Spleen (tissue), 11 donors: ENCODE measurements at regions not wholly inside any gene's neighbourhood (a gene's known extent, or its start where the extent isn't known, plus 50 kb on each side); places are given as distances from the start of the nearest gene placed in this dataset.

ENCODE experiments used
- DNase-seq: peaks from one replicate; pipeline ENCODE4 v3.0.0-alpha.2; 2020
- H3K27ac ChIP-seq, 8 donors: fragments of 200-600 bp; sonication (generic) in 7 of 8; 1 replicate in 4 of 8; 2 replicates in 4 of 8; pipeline versions ENCODE4 v1.5.0 to v1.8.0; 2016 to 2021; ENCODE audit warnings: inconsistent platforms in 4 of 8, mild to moderate bottlenecking in 4 of 8, moderate library complexity in 1 of 8
- H3K27me3 ChIP-seq, 7 donors: fragments of 200-600 bp; sonication (generic) in 6 of 7; replicated peaks in 1 of 7; 1 replicate in 4 of 7; 2 replicates in 3 of 7; pipeline versions ENCODE4 v1.5.0 to v1.8.0; 2016 to 2021; ENCODE audit warnings: inconsistent platforms in 3 of 7, mild to moderate bottlenecking in 1 of 7
- H3K36me3 ChIP-seq, 6 donors: fragments of 200-600 bp; sonication (generic) in 5 of 6; 1 replicate in 4 of 6; 2 replicates in 2 of 6; pipeline versions ENCODE4 v1.5.0 to v1.8.0; 2016 to 2021; ENCODE audit warnings: inconsistent platforms in 2 of 6
- H3K4me1 ChIP-seq, 6 donors: fragments of 200-600 bp; sonication (generic) in 5 of 6; 1 replicate in 3 of 6; 2 replicates in 3 of 6; pipeline versions ENCODE4 v1.5.0 to v1.8.0; 2016 to 2021; ENCODE audit warnings: inconsistent platforms in 3 of 6
- H3K4me3 ChIP-seq, 8 donors: fragments of 200-600 bp; sonication (generic) in 7 of 8; 1 replicate in 4 of 8; 2 replicates in 4 of 8; pipeline versions ENCODE4 v1.5.0 to v1.8.0; 2016 to 2021; ENCODE audit warnings: inconsistent platforms in 4 of 8, mild to moderate bottlenecking in 4 of 8, moderate library complexity in 2 of 8
- H3K9me3 ChIP-seq, 8 donors: fragments of 200-600 bp; sonication (generic) in 7 of 8; 1 replicate in 4 of 8; 2 replicates in 4 of 8; pipeline versions ENCODE4 v1.5.0 to v1.8.0; 2016 to 2021; ENCODE audit warnings: inconsistent platforms in 4 of 8
- POLR2A ChIP-seq, 3 donors: fragments of 450-650 bp; IDR thresholded peaks; one replicate each; pipeline ENCODE4 v1.5.1; 2017; ENCODE audit warnings: antibody characterized with exemption in 3 of 3, mild to moderate bottlenecking in 1 of 3
- POLR2AphosphoS5 ChIP-seq, 3 donors: sonication (generic); formaldehyde crosslinking; IDR thresholded peaks; one replicate each; pipeline ENCODE4 v1.5.1; 2017; ENCODE audit warnings: antibody characterized with exemption in 3 of 3
- WGBS, 5 donors: extraction: QIAGEN DNeasy Blood & Tissue Kit in 3 of 5; methylation state at CpG; one replicate each; pipeline versions ENCODE4 v1.1.5 to v1.1.7; 2013 to 2018; 5-methylcytosine and 5-hydroxymethylcytosine counted together
- intact Hi-C: fragments of 100-400 bp; cut with DNase I; formaldehyde crosslinking; loops from one replicate; pipeline ENCODE4 v1.15.0; 2023; ENCODE audit warnings: low total_unique reads
- TF ChIP-seq, protein P1 (sequence below), 11 experiments: fragments of 200-600 bp in 7 of 11; fragments of 450-650 bp in 4 of 11; sonication (generic) in 4 of 11; IDR thresholded peaks in 8 of 11; conservative IDR thresholded peaks in 3 of 11; 1 replicate in 7 of 11; 2 replicates in 4 of 11; pipeline versions ENCODE4 v1.4.0 to v1.8.0; 2016 to 2021; ENCODE audit warnings: antibody characterized with exemption in 11 of 11, inconsistent platforms in 4 of 11, mild to moderate bottlenecking in 1 of 11
- donor health status: healthy with polysubstance abuse.
- donor health status: DM: no; HTN: no; CAD: no; lungs with moderate emphysema.
- donor health status: DM: no; HTN: no; CAD: no.
- donor health status: Bipolar disorder and iron deficiency.
- donor health status: healthy.
- donor health status: DM: no; HTN: no; CAD: no.
- donor health status: DM: yes; HTN: yes; CAD: no.

DNA sequence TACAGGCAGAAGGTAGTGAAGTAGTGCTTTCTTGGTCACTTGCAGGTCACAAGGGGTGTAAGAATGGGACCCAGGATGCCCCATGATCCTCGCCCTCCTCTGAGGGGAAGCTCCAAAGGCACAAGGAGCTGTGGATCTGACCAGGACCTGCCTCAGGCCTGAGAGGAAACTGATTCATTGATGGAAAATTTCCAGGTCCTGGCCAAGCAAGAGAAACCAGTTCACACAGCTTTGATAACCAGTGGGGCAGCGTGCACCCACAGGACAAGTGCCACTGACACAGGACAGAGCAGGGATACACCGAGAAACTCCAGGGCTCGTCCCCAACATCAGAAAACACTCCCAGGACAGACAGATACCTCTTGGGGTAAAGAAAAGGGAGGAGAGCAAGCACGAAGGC is 177.1 kb downstream of the RBM26 start:
- Histone ChIP-seq H3K4me1 (peaks cover 0 to 8% (median 0%) of the 10 kb centered on the region in 6 donors), H3K27ac (no peak overlapping the region), H3K4me3 (no peak overlapping the region), H3K27me3 (no peaks in the 10 kb centered on the region), H3K9me3 (no peaks in the 10 kb centered on the region), H3K36me3 (no peaks in the 10 kb centered on the region)
- DNase-seq = no peak
- intact Hi-C loops = no loop called here
- WGBS, 5 donors = 81 to 93% (median 88%) methylated on average over 5 of the region's 5 CpGs
- TF ChIP-seq, protein P1, sequence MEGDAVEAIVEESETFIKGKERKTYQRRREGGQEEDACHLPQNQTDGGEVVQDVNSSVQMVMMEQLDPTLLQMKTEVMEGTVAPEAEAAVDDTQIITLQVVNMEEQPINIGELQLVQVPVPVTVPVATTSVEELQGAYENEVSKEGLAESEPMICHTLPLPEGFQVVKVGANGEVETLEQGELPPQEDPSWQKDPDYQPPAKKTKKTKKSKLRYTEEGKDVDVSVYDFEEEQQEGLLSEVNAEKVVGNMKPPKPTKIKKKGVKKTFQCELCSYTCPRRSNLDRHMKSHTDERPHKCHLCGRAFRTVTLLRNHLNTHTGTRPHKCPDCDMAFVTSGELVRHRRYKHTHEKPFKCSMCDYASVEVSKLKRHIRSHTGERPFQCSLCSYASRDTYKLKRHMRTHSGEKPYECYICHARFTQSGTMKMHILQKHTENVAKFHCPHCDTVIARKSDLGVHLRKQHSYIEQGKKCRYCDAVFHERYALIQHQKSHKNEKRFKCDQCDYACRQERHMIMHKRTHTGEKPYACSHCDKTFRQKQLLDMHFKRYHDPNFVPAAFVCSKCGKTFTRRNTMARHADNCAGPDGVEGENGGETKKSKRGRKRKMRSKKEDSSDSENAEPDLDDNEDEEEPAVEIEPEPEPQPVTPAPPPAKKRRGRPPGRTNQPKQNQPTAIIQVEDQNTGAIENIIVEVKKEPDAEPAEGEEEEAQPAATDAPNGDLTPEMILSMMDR (IDR thresholded peaks at IDR 0.05 in 8 of 11, conservative IDR thresholded peaks at IDR 0.05 in 3 of 11) = no peak
- TF ChIP-seq POLR2AphosphoS5 (IDR thresholded peaks at IDR 0.05) (no peak), POLR2A (IDR thresholded peaks at IDR 0.05) (no peak)

GRCh38 chr13:79227418-79227817 is 178.6 kb downstream of the RBM26 start:
- TF ChIP-seq, protein P1 (IDR thresholded peaks at IDR 0.05 in 8 of 11, conservative IDR thresholded peaks at IDR 0.05 in 3 of 11) = no peak
- no peak for TF ChIP-seq POLR2AphosphoS5 (IDR thresholded peaks at IDR 0.05)
- no peak for TF ChIP-seq POLR2A (IDR thresholded peaks at IDR 0.05)
- WGBS, 5 donors = 47 to 59% (median 54%) methylated on average over 2 of the region's 2 CpGs
- Histone ChIP-seq H3K36me3 (no peaks in the 10 kb centered on the region), H3K9me3 (no peaks in the 10 kb centered on the region), H3K4me3 (no peak overlapping the region), H3K27me3 (no peaks in the 10 kb centered on the region), H3K27ac (no peak overlapping the region), H3K4me1 (peaks cover 0 to 8% (median 0%) of the 10 kb centered on the region in 6 donors)
- no peak for DNase-seq
- intact Hi-C loops = no loop called here

DNA sequence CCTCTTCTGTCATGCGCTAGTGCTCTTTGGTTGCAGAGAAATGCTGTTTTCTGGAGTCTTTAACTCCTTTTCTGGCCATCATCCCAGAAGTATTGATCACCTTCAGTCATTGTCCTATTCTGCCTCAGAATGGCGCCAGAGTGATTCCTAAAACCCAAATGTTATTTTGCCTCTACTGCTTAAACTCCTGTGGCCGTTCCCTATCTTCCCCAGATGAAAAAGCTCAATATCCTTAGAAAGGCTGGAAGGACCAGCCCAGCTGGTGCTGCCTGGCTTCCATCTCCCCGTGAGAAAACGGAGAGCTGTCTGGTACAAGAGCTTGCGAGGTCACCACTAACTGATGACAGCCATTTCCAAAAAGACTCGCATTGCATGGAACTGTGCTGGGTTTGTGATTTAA is 179.1 kb downstream of the RBM26 start:
- intact Hi-C loops = no loop called here
- DNase-seq = no peak
- WGBS, 5 donors = 61 to 77% (median 69%) methylated on average over 7 of the region's 7 CpGs
- H3K36me3 ChIP-seq = no peaks in the 10 kb centered on the region
- TF ChIP-seq, protein P1 (IDR thresholded peaks at IDR 0.05 in 8 of 11, conservative IDR thresholded peaks at IDR 0.05 in 3 of 11) = no peak
- TF ChIP-seq POLR2A (IDR thresholded peaks at IDR 0.05) (no peak), POLR2AphosphoS5 (IDR thresholded peaks at IDR 0.05) (no peak)
- no peak overlapping the region for H3K27ac ChIP-seq
- no peaks in the 10 kb centered on the region for H3K9me3 ChIP-seq
- H3K27me3 ChIP-seq = no peaks in the 10 kb centered on the region
- no peak overlapping the region for H3K4me3 ChIP-seq
- H3K4me1 ChIP-seq = peaks cover 0 to 8% (median 0%) of the 10 kb centered on the region in 6 donors

- WGBS, 5 donors = 42 to 56% (median 53%) methylated on average over 8 of the region's 8 CpGs
- peaks cover 0 to 8% (median 0%) of the 10 kb centered on the region in 6 donors for H3K4me1 ChIP-seq
- TF ChIP-seq POLR2AphosphoS5 (IDR thresholded peaks at IDR 0.05) (no peak), POLR2A (IDR thresholded peaks at IDR 0.05) (no peak)
- TF ChIP-seq, protein P1 (IDR thresholded peaks at IDR 0.05 in 8 of 11, conservative IDR thresholded peaks at IDR 0.05 in 3 of 11) = no peak
These were observed 179.8 kb downstream of the RBM26 start for GRCh38 chr13:79226250-79226649.

More at GRCh38 chr13:79226250-79226649, 179.8 kb downstream of the RBM26 start:
- intact Hi-C loops = no loop called here
- H3K9me3 ChIP-seq = no peaks in the 10 kb centered on the region
- no peak overlapping the region for H3K27ac ChIP-seq
- no peak for DNase-seq
- no peaks in the 10 kb centered on the region for H3K36me3 ChIP-seq
- H3K4me3 ChIP-seq = no peak overlapping the region
- no peaks in the 10 kb centered on the region for H3K27me3 ChIP-seq
